GM19452 (cell line): ENCODE measurements at regions not wholly inside any gene's neighbourhood (a gene's known extent, or its start where the extent isn't known, plus 50 kb on each side); places are given as distances from the start of the nearest gene placed in this dataset.
A peak's percentile ranks its signal among the peaks of the same experiment; 100 is the strongest.

Source experiments
- ATAC-seq: cut with Tn5 transposase; IDR thresholded peaks from one replicate; pipeline ENCODE4 v1.9.1; 2021; ENCODE audit not compliant: unreplicated experiment

GRCh38 chr3:159803459-159803858 lies 185.2 kb upstream of the IL12A start:
- ATAC-seq, result no peak

GRCh38 chr3:159804726-159805410 lies 183.8 kb upstream of the IL12A start:
- peak; percentile 95 for ATAC-seq

GRCh38 chr3:159805411-159805772 lies 183.2 kb upstream of the IL12A start:
- no peak for ATAC-seq

GRCh38 chr3:159806412-159806811 lies 182.2 kb upstream of the IL12A start:
- no peak for ATAC-seq

- no peak for ATAC-seq
Observed at GRCh38 chr3:159807137-159808040, 181.2 kb upstream of the IL12A start.

- no peak for ATAC-seq
Observed at GRCh38 chr3:159813822-159814531, 174.7 kb upstream of the IL12A start.

- ATAC-seq, result no peak
Observed at GRCh38 chr3:159816512-159816911, 172.1 kb upstream of the IL12A start.

GRCh38 chr3:159817126-159817525 lies 171.5 kb upstream of the IL12A start:
- ATAC-seq, result no peak

- ATAC-seq, result no peak
Observed at GRCh38 chr3:159817571-159817970, 171.1 kb upstream of the IL12A start.

GRCh38 chr3:159818399-159818798 lies 170.2 kb upstream of the IL12A start:
- ATAC-seq, result no peak

GRCh38 chr3:159818997-159819500 lies 169.6 kb upstream of the IL12A start:
- no peak for ATAC-seq

- ATAC-seq, result no peak
Observed at GRCh38 chr3:159819676-159820075, 169.0 kb upstream of the IL12A start.

GRCh38 chr3:159821110-159821509 lies 167.5 kb upstream of the IL12A start:
- ATAC-seq, result no peak

GRCh38 chr3:159821736-159822135 lies 166.9 kb upstream of the IL12A start:
- ATAC-seq, result no peak

- ATAC-seq, result no peak
Observed at GRCh38 chr3:159823780-159824179, 164.9 kb upstream of the IL12A start.

GRCh38 chr3:159824333-159824732 lies 164.3 kb upstream of the IL12A start:
- no peak for ATAC-seq

GRCh38 chr3:159825216-159825854 lies 163.3 kb upstream of the IL12A start:
- no peak for ATAC-seq

- no peak for ATAC-seq
Observed at GRCh38 chr3:159828542-159828943, 160.1 kb upstream of the IL12A start.

- no peak for ATAC-seq
Observed at GRCh38 chr3:159829056-159829455, 159.6 kb upstream of the IL12A start.

- no peak for ATAC-seq
Observed at GRCh38 chr3:159829539-159830227, 159.0 kb upstream of the IL12A start.
